DOHH2 (cell line): ENCODE measurements at regions not wholly inside any gene's neighbourhood (a gene's known extent, or its start where the extent isn't known, plus 50 kb on each side); places are given as distances from the start of the nearest gene placed in this dataset.

ENCODE experiments used
- CTCF ChIP-seq: fragments of 200-600 bp; sonication (generic); IDR thresholded peaks from one replicate; pipeline ENCODE4 v1.5.1; 2014; ENCODE audit warnings: antibody characterized with exemption, mild to moderate bottlenecking, low read depth, low read length; ENCODE audit not compliant: poor library complexity, severe bottlenecking
- EZH2phosphoT487 ChIP-seq: fragments of 200-600 bp; sonication (generic); IDR thresholded peaks from 2 replicates; pipeline ENCODE4 v1.6.1; 2017; ENCODE audit warnings: borderline replicate concordance, mild to moderate bottlenecking, antibody characterized with exemption, low read length, moderate library complexity, mixed read lengths

- TF ChIP-seq CTCF (no peak), EZH2phosphoT487 (no peak)
Measured at GRCh38 chr12:126760092-126760491, 1506.9 kb upstream of the TMEM132C start.
